ENCODE measurements at regions not wholly inside any gene's neighbourhood (a gene's known extent, or its start where the extent isn't known, plus 50 kb on each side); places are given as distances from the start of the nearest gene placed in this dataset.

DNA sequence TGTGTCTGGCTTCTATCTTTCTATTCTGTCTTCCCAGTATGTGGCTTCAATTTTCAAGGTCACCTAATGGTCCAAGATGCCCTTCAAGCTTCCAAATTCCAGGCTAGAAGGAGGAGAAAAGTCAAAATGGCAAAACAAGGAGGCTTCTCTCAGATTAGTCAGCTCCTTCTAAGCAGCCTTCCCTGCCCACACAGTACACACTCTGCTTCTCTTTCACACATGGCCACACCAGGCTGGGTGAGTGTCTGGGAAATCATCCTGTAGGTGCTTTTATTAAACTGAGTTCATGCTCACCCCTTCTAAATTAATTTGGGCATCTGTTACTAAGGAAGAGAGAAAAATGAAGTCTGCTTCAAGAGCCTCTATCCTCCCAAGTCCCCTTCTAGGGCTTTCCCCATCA is 277.2 kb upstream of the MGAT5 start:
- TF ChIP-seq POLR2A (IDR thresholded peaks at IDR 0.05), result no peak
- TF ChIP-seq EP300 (IDR thresholded peaks at IDR 0.05), result no peak

All from upper lobe of left lung (tissue), 4 donors.